VCaP (cell line): ENCODE measurements at regions not wholly inside any gene's neighbourhood (a gene's known extent, or its start where the extent isn't known, plus 50 kb on each side); places are given as distances from the start of the nearest gene placed in this dataset.
A peak's percentile ranks its signal among the peaks of the same experiment; 100 is the strongest.

Experiments used
- H3K27ac ChIP-seq: fragments of 450-650 bp; 2 replicates; pipeline ENCODE4 v1.5.1; 2017
- CTCF ChIP-seq: fragments of 450-650 bp; conservative IDR thresholded peaks from 2 replicates; pipeline ENCODE4 v1.5.1; 2017; ENCODE audit warnings: mild to moderate bottlenecking, moderate library complexity

- H3K27ac ChIP-seq: no peak overlapping the region
- peak; percentile 72 for TF ChIP-seq CTCF
Observed at GRCh38 chrX:25144043-25144940, 128.5 kb upstream of the ARX start.

GRCh38 chrX:25143596-25143995, 127.8 kb upstream of the ARX start:
- no peak overlapping the region for H3K27ac ChIP-seq
- TF ChIP-seq CTCF: no peak

GRCh38 chrX:25141684-25142083, 125.9 kb upstream of the ARX start:
- TF ChIP-seq CTCF: no peak
- H3K27ac ChIP-seq: no peak overlapping the region

GRCh38 chrX:25131055-25131454, 115.3 kb upstream of the ARX start:
- no peak overlapping the region for H3K27ac ChIP-seq
- no peak for TF ChIP-seq CTCF

GRCh38 chrX:25130619-25131018, 114.9 kb upstream of the ARX start:
- no peak for TF ChIP-seq CTCF
- H3K27ac ChIP-seq: no peak overlapping the region

- H3K27ac ChIP-seq: no peak overlapping the region
- no peak for TF ChIP-seq CTCF
Observed at GRCh38 chrX:25125483-25125882, 109.7 kb upstream of the ARX start.

GRCh38 chrX:25124391-25124790, 108.6 kb upstream of the ARX start:
- TF ChIP-seq CTCF: no peak
- no peak overlapping the region for H3K27ac ChIP-seq
